CD4-positive, alpha-beta T cell treated with Interleukin-15 for 4 hours (primary cell): ENCODE measurements at regions not wholly inside any gene's neighbourhood (a gene's known extent, or its start where the extent isn't known, plus 50 kb on each side); places are given as distances from the start of the nearest gene placed in this dataset.
"Not testable (repeated sequence)": the region's sequence is repeated elsewhere in the genome, so short reads cannot be mapped to it uniquely, and the experiment has no call there.

Experiments
- DNase-seq: peaks from one replicate; pipeline ENCODE4 v3.0.0-alpha.2; 2020; ENCODE audit warnings: low spot score

DNA sequence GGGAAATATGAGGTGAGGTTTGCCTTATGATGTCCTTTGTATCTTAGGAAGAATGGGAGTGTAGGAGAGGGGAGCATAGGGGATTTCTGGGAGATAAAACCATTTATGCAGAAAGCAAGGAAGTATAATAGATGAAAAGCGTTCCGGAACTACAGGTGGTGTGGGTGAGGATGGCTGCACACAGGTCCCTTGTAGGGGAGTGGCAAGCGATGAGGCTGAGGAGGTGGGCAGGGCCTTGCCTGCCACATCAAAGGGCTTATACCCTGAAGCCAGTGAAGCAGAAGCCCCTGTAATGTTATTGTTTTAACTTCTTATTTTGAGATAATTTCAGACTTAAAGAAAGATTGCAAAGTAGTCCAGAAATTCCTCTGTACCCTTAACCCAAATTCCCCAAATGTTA is 107.3 kb upstream of the IKBKE start:
- DNase-seq, result not testable (repeated sequence)

DNA sequence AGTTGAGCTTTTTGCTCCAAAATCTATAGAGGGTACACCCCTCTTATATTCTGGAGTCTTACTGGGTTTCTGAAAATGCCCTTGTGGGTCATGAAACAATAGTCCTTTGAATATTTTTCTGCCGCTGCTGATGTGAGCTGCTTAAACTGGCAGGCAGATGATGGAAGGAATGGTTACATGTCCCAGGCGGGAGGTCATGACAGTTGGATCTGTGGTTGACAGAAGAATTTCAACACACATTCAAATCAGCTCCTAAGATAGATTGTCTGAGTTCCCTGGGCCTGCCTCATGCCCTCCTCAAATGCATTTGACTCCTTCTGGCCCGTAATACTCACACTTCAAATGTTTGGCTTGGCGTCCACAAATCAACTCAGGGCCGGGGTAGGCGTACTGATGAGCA is 105.0 kb upstream of the IKBKE start:
- DNase-seq, result not testable (repeated sequence)

GRCh38 chr1:206366131-206366530 is 104.1 kb upstream of the IKBKE start:
- DNase-seq, result not testable (repeated sequence)

GRCh38 chr1:206366772-206367171 is 103.5 kb upstream of the IKBKE start:
- not testable (repeated sequence) for DNase-seq

DNA sequence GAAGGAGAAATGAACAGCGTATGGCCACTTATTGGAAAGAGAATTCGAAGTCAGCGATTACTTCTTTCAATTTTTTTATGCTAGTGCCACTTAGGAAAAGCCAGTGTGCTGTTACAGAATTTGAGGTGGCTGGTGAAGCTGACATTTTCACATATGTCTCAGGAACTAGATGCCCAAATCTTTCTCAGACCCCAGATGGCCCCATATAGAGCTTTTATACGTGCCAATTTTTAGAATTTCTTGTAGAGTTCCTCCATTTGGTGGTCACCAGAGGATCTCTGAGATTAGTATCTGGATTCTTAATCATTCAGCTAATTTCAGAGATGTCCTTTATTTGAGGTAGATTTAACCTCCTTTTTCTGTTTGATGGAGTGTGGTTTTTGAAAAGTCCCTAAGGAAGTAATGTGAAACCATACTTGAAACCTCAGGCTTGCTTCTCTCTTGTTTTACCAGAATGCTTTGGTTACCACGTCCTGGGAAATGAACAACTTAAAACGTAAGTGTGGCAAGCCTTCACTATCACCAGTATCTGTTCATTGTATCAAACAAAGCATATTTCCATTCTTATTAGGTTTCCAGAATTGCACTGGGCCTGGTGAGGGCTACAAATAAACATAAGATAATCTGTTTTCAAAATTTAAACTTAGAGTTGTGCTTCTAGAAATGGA is 102.2 kb upstream of the IKBKE start:
- DNase-seq, result not testable (repeated sequence)

DNA sequence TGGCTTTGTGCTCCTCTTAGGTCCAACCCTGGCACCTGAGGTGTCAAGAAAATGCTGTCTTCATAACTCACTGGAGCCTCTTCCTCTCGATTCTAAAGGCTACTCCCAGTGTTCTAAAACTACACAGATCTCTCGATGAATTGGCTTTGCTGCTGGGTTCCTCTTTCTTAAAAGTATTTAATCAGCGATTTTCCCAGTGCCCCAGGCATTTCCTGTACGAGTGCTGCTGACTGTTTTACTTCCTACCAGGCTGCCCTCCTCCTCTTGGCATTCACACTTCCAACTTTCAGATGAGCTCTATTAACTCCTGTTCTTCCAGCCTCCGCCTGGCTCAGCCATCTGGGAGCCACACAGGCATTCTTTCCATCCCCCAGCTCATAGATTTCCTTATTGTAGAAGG is 95.6 kb upstream of the IKBKE start:
- not testable (repeated sequence) for DNase-seq

DNA sequence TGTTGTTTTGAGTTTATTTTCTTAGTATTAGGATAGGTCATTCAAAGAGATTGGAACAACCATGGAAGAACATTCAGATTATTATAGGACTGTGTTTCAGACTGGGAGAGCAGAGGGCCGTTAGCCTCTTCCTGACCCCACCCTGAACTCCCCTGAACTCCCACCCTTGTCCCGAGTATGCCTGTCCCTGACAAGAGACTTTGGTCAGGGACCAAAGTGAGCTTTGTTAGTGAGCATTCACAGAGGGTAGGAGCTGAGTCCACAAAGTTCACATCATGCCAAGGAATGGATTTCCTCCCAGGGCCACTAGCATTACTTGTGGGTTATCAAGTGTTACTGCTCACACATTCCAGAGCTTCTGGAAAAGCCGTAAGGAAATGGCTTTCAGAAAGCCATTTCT is 94.7 kb upstream of the IKBKE start:
- not testable (repeated sequence) for DNase-seq

- DNase-seq, result not testable (repeated sequence)
Measured at GRCh38 chr1:206378506-206378905, 91.8 kb upstream of the IKBKE start.

GRCh38 chr1:206379245-206379644 is 91.0 kb upstream of the IKBKE start:
- not testable (repeated sequence) for DNase-seq

- DNase-seq, result not testable (repeated sequence)
Measured at GRCh38 chr1:206380163-206380790, 90.0 kb upstream of the IKBKE start.

- not testable (repeated sequence) for DNase-seq
Measured at GRCh38 chr1:206380791-206381610, 89.3 kb upstream of the IKBKE start.

- peak; percentile 18 for DNase-seq
Measured at GRCh38 chr1:206384029-206384807, 86.1 kb upstream of the IKBKE start.

DNA sequence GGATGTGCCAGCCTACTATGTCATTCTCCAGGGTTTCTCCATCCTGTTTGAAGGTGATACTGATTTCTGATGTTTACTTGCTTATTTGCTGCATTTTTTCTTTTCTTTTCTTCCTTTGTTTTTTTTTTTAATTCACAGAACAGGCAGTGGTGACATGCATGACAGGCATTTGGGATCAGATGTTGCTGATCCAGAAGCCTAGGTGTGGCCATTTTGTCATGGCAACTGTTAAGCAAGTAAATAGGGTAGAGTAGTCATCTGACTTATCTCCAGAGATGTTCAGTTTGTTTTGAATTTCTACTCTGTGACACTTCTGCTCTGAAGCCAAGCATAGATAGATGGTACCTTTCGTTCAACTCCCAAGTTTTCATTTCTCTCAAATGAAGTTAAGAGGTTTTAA is 85.4 kb upstream of the IKBKE start:
- DNase-seq, result not testable (repeated sequence)

DNA sequence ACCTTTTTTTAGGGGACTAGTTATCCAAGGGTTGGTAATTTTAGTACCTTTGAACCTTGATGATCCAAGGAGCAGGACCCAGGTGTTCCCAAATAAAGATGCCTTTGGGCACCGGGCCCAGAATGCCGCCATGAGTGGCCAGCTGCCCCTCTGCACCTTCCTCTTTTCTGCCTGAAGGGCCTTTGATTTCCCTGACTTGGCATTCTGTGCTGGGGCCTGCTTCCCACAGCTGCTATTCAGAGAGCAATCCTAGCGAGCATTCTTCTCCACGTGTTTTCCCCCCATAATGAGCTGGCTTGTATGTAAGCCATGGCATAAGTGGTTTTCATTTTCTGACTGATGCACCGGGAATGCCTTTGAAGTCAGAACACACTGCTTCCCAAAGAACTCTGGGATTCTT is 82.6 kb upstream of the IKBKE start:
- not testable (repeated sequence) for DNase-seq

- DNase-seq, result not testable (repeated sequence)
Measured at GRCh38 chr1:206391903-206392302, 78.4 kb upstream of the IKBKE start.

GRCh38 chr1:206397501-206397900 is 72.8 kb upstream of the IKBKE start:
- DNase-seq, result not testable (repeated sequence)

- DNase-seq, result not testable (repeated sequence)
Measured at GRCh38 chr1:206398261-206398660, 72.0 kb upstream of the IKBKE start.

- not testable (repeated sequence) for DNase-seq
Measured at GRCh38 chr1:206403612-206404307, 66.5 kb upstream of the IKBKE start.

DNA sequence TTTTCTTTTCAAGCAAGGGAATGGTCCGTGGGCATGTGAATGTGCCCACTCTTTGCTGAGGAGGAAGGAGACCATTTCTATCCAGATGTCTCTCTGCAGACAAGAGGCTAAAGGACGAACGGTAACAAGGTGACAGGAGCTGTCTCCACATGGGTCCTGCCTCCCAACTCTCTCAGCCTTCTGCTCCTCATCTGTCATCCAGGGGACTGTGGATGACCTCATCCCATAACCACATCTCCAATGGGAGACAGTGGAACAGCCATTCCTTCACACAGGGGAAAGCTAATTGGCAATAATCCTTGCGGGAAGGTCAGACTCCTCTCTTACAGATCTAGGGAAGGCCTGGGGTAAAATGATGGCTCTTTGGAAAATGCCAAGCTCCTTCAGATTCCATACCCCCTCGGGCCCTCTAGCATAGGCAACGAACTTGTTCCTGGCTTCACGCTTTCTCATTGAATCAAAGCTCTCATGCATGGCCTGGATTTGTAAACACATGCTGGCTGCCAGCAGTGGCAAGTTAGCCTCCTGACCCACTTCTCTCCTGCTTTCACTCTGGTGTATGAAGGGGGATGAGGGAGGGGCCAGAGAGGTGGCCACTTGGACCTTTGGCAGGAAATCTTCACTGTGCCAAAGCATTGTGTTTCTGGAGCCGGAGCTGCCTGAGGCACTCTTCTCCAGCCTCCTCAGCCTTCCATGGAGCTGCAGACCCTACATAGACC is 65.8 kb upstream of the IKBKE start:
- DNase-seq, result not testable (repeated sequence)

DNA sequence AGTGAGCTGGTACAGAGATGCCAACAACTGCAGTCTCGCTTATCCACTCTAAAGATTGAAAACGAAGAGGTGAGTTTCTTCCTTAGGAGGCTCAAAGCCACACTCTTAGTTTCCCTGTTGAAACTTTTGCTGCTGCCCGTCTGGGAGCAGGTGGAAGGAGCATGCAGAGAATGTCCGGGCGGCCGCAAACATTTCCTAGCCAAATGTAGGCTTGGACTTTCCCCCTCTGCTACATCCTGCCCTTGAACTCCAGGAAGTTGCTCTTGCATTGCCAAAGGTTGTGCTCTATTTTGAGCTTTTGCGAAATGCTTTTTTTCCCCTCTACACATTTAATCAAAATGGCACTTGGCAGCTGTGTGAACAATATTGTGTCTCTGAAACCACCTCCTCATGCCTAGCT is 65.0 kb upstream of the IKBKE start:
- not testable (repeated sequence) for DNase-seq
